H1 (cell line): ENCODE measurements at regions not wholly inside any gene's neighbourhood (a gene's known extent, or its start where the extent isn't known, plus 50 kb on each side); places are given as distances from the start of the nearest gene placed in this dataset.

Experiments used
- CTCF ChIA-PET: fragments of 300-600 bp; sonication (Branson Sonifier 250); formaldehyde crosslinking; loops from one replicate; lab custom pipeline; 2021; ENCODE audit not compliant: partially characterized antibody; lab: Charles Lee
- POLR2A ChIA-PET: fragments of 300-600 bp; sonication (Branson Sonifier 250); formaldehyde crosslinking; loops from one replicate; lab custom pipeline; 2021; ENCODE audit warnings: inconsistent platforms; ENCODE audit not compliant: partially characterized antibody; lab: Charles Lee
- DNase-seq, 2 experiments: peaks; one replicate each; pipeline versions ENCODE4 v3.0.0 to v3.0.0-alpha.2; 2010 to 2022; ENCODE audit warnings: low spot score in 2 of 2, low read depth in 1 of 2, mixed read lengths in 1 of 2
- FAIRE-seq: peaks from 2 replicates; lab custom pipeline; 2011; peaks lifted over from hg19 to GRCh38; lab: Jason Lieb, UNC
- H2AFZ ChIP-seq: 2 replicates; pipeline ENCODE4 v1.8.1; 2012; ENCODE audit warnings: low read length, inconsistent platforms
- H2AK5ac ChIP-seq: 2 replicates; pipeline ENCODE4 v1.6.1; 2013; ENCODE audit warnings: low read depth, low read length
- H2BK120ac ChIP-seq: replicated peaks from 2 replicates; pipeline ENCODE3; 2013; ENCODE audit warnings: low read depth, low read length, inconsistent platforms
- H2BK12ac ChIP-seq: 2 replicates; pipeline ENCODE4 v1.6.1; 2013; ENCODE audit warnings: low read depth, low read length
- H2BK15ac ChIP-seq: 2 replicates; pipeline ENCODE4 v1.6.1; 2013; ENCODE audit warnings: low read length
- H2BK20ac ChIP-seq: 2 replicates; pipeline ENCODE4 v1.6.1; 2013; ENCODE audit warnings: low read length
- H2BK5ac ChIP-seq: 2 replicates; pipeline ENCODE4 v1.6.1; 2013; ENCODE audit warnings: low read depth, low read length
- H3K14ac ChIP-seq: 2 replicates; pipeline ENCODE4 v1.6.1; 2013; ENCODE audit warnings: inconsistent platforms; ENCODE audit not compliant: insufficient read length
- H3K18ac ChIP-seq: 2 replicates; pipeline ENCODE4 v1.6.1; 2013; ENCODE audit warnings: low read length; ENCODE audit errors: extremely low read depth
- H3K23ac ChIP-seq: 2 replicates; pipeline ENCODE4 v1.6.1; 2013; ENCODE audit warnings: inconsistent platforms; ENCODE audit not compliant: insufficient read length
- H3K23me2 ChIP-seq: 2 replicates; pipeline ENCODE4 v1.6.1; 2013; ENCODE audit warnings: low read depth, low read length
- H3K27ac ChIP-seq: 2 replicates; pipeline ENCODE4 v1.6.1; 2011; ENCODE audit warnings: low read depth, low read length, inconsistent platforms
- H3K27me3 ChIP-seq, 4 experiments: replicated peaks in 1 of 4; 1 replicate in 1 of 4; 2 replicates in 3 of 4; pipeline versions ENCODE4 v1.6.1 to v1.8.1; 2011 to 2013; ENCODE audit warnings: low read length in 3 of 4, mild to moderate bottlenecking in 3 of 4, inconsistent platforms in 2 of 4, mixed read lengths in 2 of 4, moderate library complexity in 1 of 4; ENCODE audit not compliant: control insufficient read depth in 3 of 4, insufficient read depth in 3 of 4; ENCODE audit errors: extremely low read depth in 1 of 4
- H3K36me3 ChIP-seq, 4 experiments: 2 replicates each; pipeline versions ENCODE4 v1.6.1 to v1.8.1; 2011 to 2013; ENCODE audit warnings: mild to moderate bottlenecking in 4 of 4, low read length in 3 of 4, moderate library complexity in 2 of 4, control low read depth in 1 of 4, inconsistent platforms in 1 of 4; ENCODE audit not compliant: insufficient read depth in 4 of 4, control insufficient read depth in 2 of 4
- H3K4ac ChIP-seq: replicated peaks from 2 replicates; pipeline ENCODE3; 2013; ENCODE audit warnings: low read length, low read depth, mixed read lengths, inconsistent platforms; ENCODE audit not compliant: insufficient read length
- H3K4me1 ChIP-seq, 4 experiments: replicated peaks in 1 of 4; 1 replicate in 1 of 4; 2 replicates in 3 of 4; pipeline versions ENCODE4 v1.6.1 to v1.8.1; 2011 to 2013; ENCODE audit warnings: low read length in 3 of 4, inconsistent platforms in 2 of 4, mixed read lengths in 1 of 4; ENCODE audit not compliant: insufficient read depth in 4 of 4, control insufficient read depth in 3 of 4
- H3K4me2 ChIP-seq, 2 experiments: 2 replicates each; pipeline versions ENCODE4 v1.6.1 to v1.8.1; 2011 to 2013; ENCODE audit warnings: low read depth in 2 of 2, low read length in 2 of 2, control low read depth in 1 of 2, inconsistent platforms in 1 of 2, mild to moderate bottlenecking in 1 of 2; ENCODE audit not compliant: insufficient read depth in 1 of 2
- H3K4me3 ChIP-seq, 4 experiments: fragments of 200-600, 300-600 bp in 1 of 4; sonication (generic), shearing (Covaris generic), sonication (Bioruptor Twin) in 1 of 4; 2 replicates each; pipeline versions ENCODE4 v1.5.1 to v1.8.1; 2011 to 2016; ENCODE audit warnings: low read length in 4 of 4, low read depth in 3 of 4, control low read depth in 2 of 4, inconsistent platforms in 2 of 4, mild to moderate bottlenecking in 2 of 4, mixed read lengths in 1 of 4, moderate library complexity in 1 of 4; ENCODE audit not compliant: insufficient read depth in 2 of 4; ENCODE audit errors: extremely low read depth in 1 of 4
- H3K56ac ChIP-seq: replicated peaks from 2 replicates; pipeline ENCODE3; 2013; ENCODE audit warnings: low read depth, mild to moderate bottlenecking, mixed read lengths, low read length, inconsistent platforms; ENCODE audit not compliant: insufficient read length
- H3K79me1 ChIP-seq: 2 replicates; pipeline ENCODE4 v1.6.1; 2013; ENCODE audit warnings: low read depth, low read length, control low read depth
- H3K79me2 ChIP-seq, 2 experiments: 2 replicates each; pipeline versions ENCODE4 v1.6.1 to v1.8.1; 2012 to 2013; ENCODE audit warnings: low read length in 2 of 2, mild to moderate bottlenecking in 2 of 2, inconsistent platforms in 1 of 2; ENCODE audit not compliant: insufficient read depth in 2 of 2, control insufficient read depth in 1 of 2
- H3K9ac ChIP-seq, 4 experiments: replicated peaks in 1 of 4; 1 replicate in 1 of 4; 2 replicates in 3 of 4; pipeline versions ENCODE4 v1.6.1 to v1.8.1; 2011 to 2013; ENCODE audit warnings: low read depth in 3 of 4, low read length in 3 of 4, control low read depth in 2 of 4, mild to moderate bottlenecking in 2 of 4, moderate library complexity in 2 of 4, inconsistent platforms in 1 of 4; ENCODE audit errors: extremely low read depth in 1 of 4
- H3K9me3 ChIP-seq, 2 experiments: 2 replicates each; pipeline versions ENCODE4 v1.6.1 to v1.8.1; 2012 to 2013; ENCODE audit warnings: mild to moderate bottlenecking in 2 of 2, moderate library complexity in 2 of 2, control low read depth in 1 of 2, inconsistent platforms in 1 of 2, low read depth in 1 of 2, low read length in 1 of 2, mixed read lengths in 1 of 2; ENCODE audit not compliant: insufficient read depth in 2 of 2
- H4K20me1 ChIP-seq, 2 experiments: replicated peaks in 1 of 2; 2 replicates each; pipeline versions ENCODE3 to v1.8.1; 2011 to 2013; ENCODE audit warnings: inconsistent platforms in 2 of 2, low read length in 2 of 2, mild to moderate bottlenecking in 1 of 2; ENCODE audit not compliant: insufficient read depth in 2 of 2, control insufficient read depth in 1 of 2
- H4K5ac ChIP-seq: 2 replicates; pipeline ENCODE4 v1.6.1; 2013; ENCODE audit warnings: low read length, low read depth, mixed read lengths, inconsistent platforms; ENCODE audit not compliant: insufficient read length
- H4K8ac ChIP-seq: 2 replicates; pipeline ENCODE4 v1.8.0; 2013; ENCODE audit warnings: mild to moderate bottlenecking, moderate library complexity, low read length, inconsistent platforms; ENCODE audit not compliant: insufficient read depth; ENCODE audit errors: extremely low read depth
- H4K91ac ChIP-seq: replicated peaks from 2 replicates; pipeline ENCODE3; 2013; ENCODE audit warnings: low read length, mixed read lengths, inconsistent platforms; ENCODE audit not compliant: insufficient read length
- ASH2L ChIP-seq: fragments of 200-600, 300-600 bp; sonication (generic); IDR thresholded peaks from one replicate; pipeline ENCODE4 v1.7.1; 2017; ENCODE audit warnings: low read length
- BRCA1 ChIP-seq: IDR thresholded peaks from 2 replicates; pipeline ENCODE4 v1.6.1; 2012; ENCODE audit warnings: low read depth, low read length, improper control_type of control experiment
- CREB1 ChIP-seq: IDR thresholded peaks from 2 replicates; pipeline ENCODE4 v1.6.1; 2012; ENCODE audit warnings: inconsistent platforms
- CTCF ChIP-seq, 3 experiments: IDR thresholded peaks; 1 replicate in 2 of 3; 2 replicates in 1 of 3; pipeline versions ENCODE4 v1.5.1 to v1.6.1; 2011; ENCODE audit warnings: low read length in 3 of 3, mild to moderate bottlenecking in 3 of 3, inconsistent platforms in 2 of 3, low read depth in 1 of 3, moderate library complexity in 1 of 3; ENCODE audit not compliant: insufficient read depth in 1 of 3; ENCODE audit errors: control extremely low read depth in 1 of 3
- KDM4A ChIP-seq: IDR thresholded peaks from one replicate; pipeline ENCODE4 v1.7.1; 2012; ENCODE audit warnings: low read depth, mild to moderate bottlenecking, moderate library complexity, low read length, inconsistent platforms; ENCODE audit not compliant: severe bottlenecking
- KDM5A ChIP-seq: fragments of 200-600 bp; IDR thresholded peaks from 2 replicates; pipeline ENCODE4 v1.7.1; 2012; ENCODE audit warnings: mild to moderate bottlenecking, low read length, inconsistent platforms, mixed read lengths
- PHF8 ChIP-seq: fragments of 200-600 bp; sonication (generic); conservative IDR thresholded peaks from 2 replicates; pipeline ENCODE4 v1.7.1; 2012; ENCODE audit warnings: low read depth, mild to moderate bottlenecking, inconsistent platforms, low read length, moderate library complexity
- POU5F1 ChIP-seq: IDR thresholded peaks from 2 replicates; pipeline ENCODE4 v1.6.1; 2011; ENCODE audit warnings: low read depth, mild to moderate bottlenecking, low read length, moderate library complexity
- RFX5 ChIP-seq: IDR thresholded peaks from 2 replicates; pipeline ENCODE4 v1.6.1; 2011; ENCODE audit warnings: low read depth, low read length, improper control_type of control experiment, borderline replicate concordance
- RXRA ChIP-seq: IDR thresholded peaks from 2 replicates; pipeline ENCODE4 v1.6.1; 2011; ENCODE audit warnings: low read depth, mild to moderate bottlenecking, low read length, moderate library complexity; ENCODE audit not compliant: insufficient read depth
- SUZ12 ChIP-seq: fragments of 200-600 bp; sonication (generic); IDR thresholded peaks from 2 replicates; pipeline ENCODE4 v1.6.1; 2012; ENCODE audit warnings: mild to moderate bottlenecking, inconsistent platforms, low read length, moderate library complexity, mixed read lengths
- TEAD4 ChIP-seq: IDR thresholded peaks from 2 replicates; pipeline ENCODE4 v1.6.1; 2012; ENCODE audit warnings: low read depth, low read length, inconsistent platforms, mixed read lengths
- WGBS, 2 experiments: shearing (Covaris generic) in 1 of 2; methylation state at CpG; one replicate each; pipeline versions ENCODE4 v1.1.6 to v1.1.7; 2013 to 2015; ENCODE audit warnings: low lambda C conversion rate in 2 of 2, mixed read lengths in 2 of 2, inconsistent platforms in 1 of 2, low coverage in 1 of 2, missing lambda C conversion rate in 1 of 2; ENCODE audit not compliant: insufficient replicate concordance in 2 of 2, insufficient coverage in 1 of 2, insufficient read length in 1 of 2; ENCODE audit errors: extremely low coverage in 1 of 2, missing lambda C conversion rate in 1 of 2; 5-methylcytosine and 5-hydroxymethylcytosine counted together

GRCh38 chr2:106581328-106581727 is 94.2 kb downstream of the CD8B2 start:
- Histone ChIP-seq H4K8ac (no peak overlapping the region), H3K23ac (no peak overlapping the region), H3K18ac (no peak overlapping the region), H4K20me1 (no peaks in the 10 kb centered on the region), H3K9me3 (no peaks in the 10 kb centered on the region), H2BK5ac (no peak overlapping the region), H3K27ac (no peak overlapping the region), H3K14ac (no peak overlapping the region), H3K9ac (no peak overlapping the region), H2BK12ac (no peak overlapping the region), H3K4me2 (no peak overlapping the region; a peak in 1 of 4 replicates), H3K4me3 (no peak overlapping the region), H2AK5ac (no peak overlapping the region), H3K4me1 (peaks cover 0 to 2% (median 0%) of the 10 kb centered on the region in 4 experiments; a peak in 1 of 7 replicates), H2BK20ac (no peak overlapping the region), H3K4ac (no peak overlapping the region), H2BK120ac (no peak overlapping the region), H4K5ac (no peak overlapping the region), H2BK15ac (no peak overlapping the region), H3K56ac (no peak overlapping the region), H3K23me2 (peaks cover 5% of the 10 kb centered on the region; the same call in 1 of the 2 replicates), H3K79me1 (no peaks in the 10 kb centered on the region), H3K36me3 (no peaks in the 10 kb centered on the region), H4K91ac (no peak overlapping the region), H3K27me3 (peaks cover 2 to 31% (median 12%) of the 10 kb centered on the region in 4 experiments), H2AFZ (no peak overlapping the region), H3K79me2 (no peaks in the 10 kb centered on the region)
- ChIA-PET POLR2A (no interaction called here), CTCF (interaction anchor here (0.9 to 16.0 kb wide), 8 partner anchors 8 to 476 kb away, joined by 3 to 330 read pairs (median 12); no protein-coding TSS in a partner anchor)
- FAIRE-seq (no peak), DNase-seq (no peak)
- 91% methylated on average over 7 of the region's 7 CpGs; no CpG with 5 or more reads in 1 of the 2 experiments for WGBS, 2 experiments
- TF ChIP-seq CTCF (IDR thresholded peaks at IDR 0.05; ENCODE audit: control extremely low read depth in 1 of 3, insufficient read depth in 1 of 3, low read depth in 1 of 3, low read length in 3 of 3) (no peak), KDM4A (no peak), RXRA (no peak), TEAD4 (no peak), BRCA1 (no peak), ASH2L (no peak), CREB1 (no peak), PHF8 (no peak), RFX5 (no peak), POU5F1 (no peak), SUZ12 (no peak), KDM5A (no peak)
